HPDE6-E6E7 (cell line): ENCODE measurements at regions not wholly inside any gene's neighbourhood (a gene's known extent, or its start where the extent isn't known, plus 50 kb on each side); places are given as distances from the start of the nearest gene placed in this dataset.

ENCODE experiments used
- DNase-seq: peaks from one replicate; pipeline ENCODE4 v3.0.0; 2011; ENCODE audit warnings: missing footprints; ENCODE audit errors: extremely low spot score

DNA sequence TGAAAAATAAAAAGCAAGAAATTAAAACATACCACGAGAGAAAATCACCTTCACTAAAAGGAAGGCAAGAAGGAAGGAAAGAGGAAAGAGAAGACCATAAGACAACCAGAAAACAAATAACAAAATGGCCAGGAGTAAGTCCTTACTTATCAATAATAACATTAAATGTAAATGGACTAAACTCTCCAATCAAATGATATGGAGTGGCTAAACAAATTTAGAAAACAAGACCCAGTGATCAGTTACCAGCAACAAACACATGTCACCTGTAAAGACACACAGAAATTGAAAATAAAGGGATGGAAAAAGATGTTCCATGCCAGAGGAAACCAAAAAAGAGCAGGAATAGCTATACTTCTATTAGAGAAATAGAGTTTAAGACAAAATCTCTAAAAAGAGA is 85.0 kb upstream of the SLC38A4 start:
- DNase-seq = no peak

GRCh38 chr12:46914336-46914735 is 88.5 kb upstream of the SLC38A4 start:
- no peak for DNase-seq

- DNase-seq = no peak
Measured at GRCh38 chr12:46915082-46915481, 89.3 kb upstream of the SLC38A4 start.

DNA sequence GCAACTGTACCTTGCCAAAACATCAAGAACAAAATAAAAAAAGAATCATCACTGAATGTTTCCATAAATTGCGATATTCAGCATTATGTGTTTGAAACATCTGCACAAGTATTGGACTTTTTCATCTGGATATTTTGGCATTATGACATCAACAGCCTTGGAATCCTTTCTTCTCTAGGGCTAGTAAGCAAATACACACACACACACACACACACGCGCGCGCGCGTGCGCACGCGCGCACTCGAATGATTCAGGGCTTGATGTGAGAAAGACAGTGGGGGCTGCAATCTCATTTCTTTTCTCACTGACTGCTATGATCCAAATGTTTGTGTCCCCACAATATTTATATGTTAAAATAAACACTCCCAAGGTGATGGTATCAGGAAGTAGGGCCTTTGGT is 90.0 kb upstream of the SLC38A4 start:
- DNase-seq = no peak

- no peak for DNase-seq
Measured at GRCh38 chr12:46916796-46917419, 91.1 kb upstream of the SLC38A4 start.

DNA sequence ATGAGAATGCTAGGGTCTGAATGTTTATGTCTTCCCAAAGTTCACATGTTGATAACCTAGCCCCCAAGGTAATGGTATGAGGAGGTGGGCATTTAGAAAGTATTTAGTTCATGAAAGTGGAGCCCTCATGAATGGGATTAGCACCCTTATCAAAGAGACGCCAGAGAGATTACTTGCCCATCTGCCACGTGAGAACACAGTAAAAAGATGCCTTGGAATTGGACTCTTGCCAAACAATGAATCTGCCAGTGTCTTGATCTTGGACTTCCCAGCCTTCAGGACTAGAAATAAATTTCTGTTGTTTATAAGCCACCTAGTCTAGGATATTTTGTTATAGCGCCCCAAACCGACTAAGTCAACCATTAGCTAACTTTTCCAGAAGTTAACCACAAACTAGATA is 92.0 kb upstream of the SLC38A4 start:
- DNase-seq = no peak

GRCh38 chr12:46918631-46919030 is 92.8 kb upstream of the SLC38A4 start:
- no peak for DNase-seq

DNA sequence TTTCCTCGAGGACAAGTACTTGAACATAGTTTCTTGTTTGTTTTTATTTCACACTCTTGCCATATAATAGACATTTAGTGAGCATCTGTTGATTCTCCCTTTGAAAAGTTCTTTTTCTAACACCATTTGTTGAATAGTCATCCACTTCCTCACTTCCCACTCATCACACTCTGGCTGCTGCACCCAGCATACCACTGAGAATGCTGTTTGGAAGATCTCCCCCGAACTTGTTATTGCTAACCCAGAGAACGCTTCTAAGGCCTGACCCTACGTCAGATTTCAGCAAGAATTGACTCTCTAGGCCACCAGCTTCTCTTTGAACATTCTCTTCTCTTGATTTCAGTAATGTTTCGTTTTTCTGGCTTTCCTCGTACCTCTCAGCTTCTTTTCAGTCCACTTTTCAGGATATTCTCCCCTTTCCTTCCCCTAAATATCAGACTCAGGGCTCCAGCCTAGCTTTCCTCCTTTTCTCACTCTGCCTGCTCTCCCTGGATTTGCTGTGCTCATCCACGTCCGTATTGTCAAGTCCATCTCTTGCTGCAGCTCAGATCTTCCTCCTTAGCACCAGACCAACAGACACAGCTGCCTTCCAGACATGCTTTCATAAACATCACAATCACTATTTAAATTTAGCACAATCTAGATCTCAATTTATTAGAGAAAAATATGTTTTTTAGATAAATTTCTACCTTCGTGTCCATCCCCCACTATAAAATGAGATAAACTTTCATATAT is 94.0 kb upstream of the SLC38A4 start:
- no peak for DNase-seq

GRCh38 chr12:46920499-46920898 is 94.7 kb upstream of the SLC38A4 start:
- DNase-seq = no peak

DNA sequence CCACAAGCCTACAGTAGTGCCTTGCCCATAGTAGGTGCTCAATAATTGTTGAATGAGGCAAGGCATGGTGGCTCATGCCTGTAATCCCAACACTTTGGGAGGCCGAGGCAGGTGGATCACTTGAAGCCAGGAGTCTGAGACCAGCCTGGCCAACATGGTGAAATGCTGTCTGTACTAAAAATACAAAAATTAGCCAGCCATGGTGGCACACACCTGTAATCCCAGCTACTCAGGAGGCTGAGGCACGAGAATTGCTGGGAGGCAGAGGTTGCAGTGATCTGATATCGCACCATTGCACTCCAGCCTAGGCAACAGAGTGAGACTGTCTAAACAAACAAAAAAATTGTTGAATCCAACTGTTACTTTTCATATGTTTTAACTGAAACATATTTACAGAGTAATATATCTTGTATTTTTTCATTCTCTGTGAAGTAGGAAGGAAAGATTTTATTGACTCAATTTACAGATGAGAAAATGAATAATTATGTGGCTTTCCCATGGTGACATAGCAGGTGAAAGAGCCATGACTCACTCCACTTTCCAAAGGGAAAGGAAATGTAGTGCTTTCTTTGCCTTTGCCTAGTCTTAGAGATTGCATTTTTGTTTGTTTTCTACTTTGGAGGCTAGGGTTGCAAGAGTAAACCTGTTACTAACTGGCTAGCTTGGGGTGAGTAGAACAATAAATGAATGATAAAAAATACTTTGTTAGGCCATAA is 95.4 kb upstream of the SLC38A4 start:
- DNase-seq = peak; percentile 40

DNA sequence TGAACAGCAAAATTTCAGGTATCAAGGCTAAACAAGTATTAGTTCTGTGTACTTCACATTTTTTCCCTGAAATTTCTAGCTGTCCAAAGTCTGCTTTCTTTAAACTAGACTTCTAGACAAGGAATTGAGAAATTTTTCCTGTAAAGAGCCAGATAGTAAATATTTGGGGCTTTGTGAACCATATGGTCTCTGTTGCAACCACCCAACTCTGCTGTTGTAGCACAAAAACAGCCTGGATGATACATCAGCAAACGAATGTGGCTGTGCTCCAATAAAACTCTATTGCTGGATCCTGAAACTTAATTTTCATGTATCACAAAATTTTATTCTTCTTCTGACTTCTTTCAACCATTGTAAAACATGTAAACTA is 96.0 kb upstream of the SLC38A4 start:
- no peak for DNase-seq

GRCh38 chr12:46926526-46926925 is 100.7 kb upstream of the SLC38A4 start:
- DNase-seq = no peak

DNA sequence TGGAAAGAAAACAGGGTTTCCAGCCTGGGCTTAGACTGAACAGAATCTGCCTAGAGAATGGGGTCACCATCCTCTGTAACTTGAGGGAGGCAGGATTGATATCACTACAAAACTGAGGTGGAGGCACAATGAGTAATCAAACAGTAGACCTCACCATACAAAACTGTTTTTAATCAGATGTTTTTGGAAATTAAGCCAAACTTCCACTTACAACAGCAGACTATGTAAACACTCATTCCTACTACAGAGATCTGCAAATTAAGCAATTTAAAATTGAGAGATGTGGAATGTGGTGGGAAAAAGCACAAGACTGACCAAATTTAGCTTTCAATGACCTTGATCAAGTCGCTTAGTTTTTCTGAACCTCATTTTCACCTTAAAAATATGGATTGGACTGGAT is 104.3 kb upstream of the SLC38A4 start:
- no peak for DNase-seq

GRCh38 chr12:46933947-46934346 is 108.2 kb upstream of the SLC38A4 start:
- DNase-seq = peak; percentile 27

DNA sequence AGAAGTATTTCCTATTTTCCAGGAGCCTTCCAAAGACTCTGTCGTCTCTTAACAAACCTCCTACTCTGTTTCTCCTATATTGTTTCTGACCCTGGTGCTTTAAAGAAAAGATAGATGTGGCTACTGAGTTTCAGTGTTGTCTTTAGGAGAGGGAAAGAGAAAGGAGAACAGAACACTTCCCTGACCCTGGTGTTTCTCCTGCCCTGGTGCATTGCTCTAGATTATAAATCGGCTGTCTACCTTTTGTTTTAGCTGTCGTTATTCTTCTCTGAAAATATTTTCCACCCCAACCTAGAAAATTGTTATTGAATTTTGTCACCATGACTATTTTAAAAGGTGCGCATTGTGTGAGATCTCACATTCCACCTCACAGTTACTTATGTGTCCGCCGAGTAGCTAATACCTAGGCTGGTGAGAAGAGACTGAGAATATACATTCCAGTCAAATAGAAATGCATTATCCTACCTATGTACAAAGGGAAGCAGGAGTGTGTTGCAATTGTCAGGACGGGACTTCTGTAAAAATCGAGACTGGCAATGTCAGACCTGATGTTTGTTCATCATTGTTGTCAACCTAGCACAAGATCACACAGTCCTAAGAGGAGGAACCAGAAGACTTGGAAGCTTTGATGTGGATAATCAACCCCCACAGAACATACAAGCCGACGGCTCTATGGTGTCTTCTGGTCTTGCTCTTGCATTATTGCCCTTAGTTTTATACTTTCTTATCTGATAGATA is 108.7 kb upstream of the SLC38A4 start:
- DNase-seq = no peak

DNA sequence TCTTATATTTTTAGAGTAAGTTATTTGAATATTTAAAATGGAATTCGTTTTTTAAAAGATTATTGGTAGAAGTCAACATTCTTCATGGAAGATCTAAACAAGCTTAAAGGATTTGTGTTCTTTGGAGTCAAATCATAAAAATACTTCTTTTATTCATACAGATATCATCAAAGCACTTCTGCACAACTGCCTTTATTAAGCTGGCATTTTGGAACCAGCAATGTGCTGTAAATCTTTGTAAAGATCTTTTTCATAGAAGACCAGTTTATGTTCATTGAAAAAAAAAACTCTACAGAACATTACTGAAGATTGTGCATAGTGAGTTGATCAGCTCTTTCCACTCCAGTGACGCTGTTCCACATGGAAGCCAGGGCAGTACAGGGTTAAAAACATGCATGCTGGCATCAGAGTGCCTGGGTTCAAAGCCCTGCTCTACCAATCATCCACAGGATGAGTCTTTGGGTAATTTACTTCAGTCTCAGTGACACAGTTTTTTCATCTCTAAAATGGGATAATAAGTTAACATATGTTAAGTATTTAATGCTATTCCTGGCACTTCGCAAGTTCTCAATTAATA is 109.6 kb upstream of the SLC38A4 start:
- no peak for DNase-seq

DNA sequence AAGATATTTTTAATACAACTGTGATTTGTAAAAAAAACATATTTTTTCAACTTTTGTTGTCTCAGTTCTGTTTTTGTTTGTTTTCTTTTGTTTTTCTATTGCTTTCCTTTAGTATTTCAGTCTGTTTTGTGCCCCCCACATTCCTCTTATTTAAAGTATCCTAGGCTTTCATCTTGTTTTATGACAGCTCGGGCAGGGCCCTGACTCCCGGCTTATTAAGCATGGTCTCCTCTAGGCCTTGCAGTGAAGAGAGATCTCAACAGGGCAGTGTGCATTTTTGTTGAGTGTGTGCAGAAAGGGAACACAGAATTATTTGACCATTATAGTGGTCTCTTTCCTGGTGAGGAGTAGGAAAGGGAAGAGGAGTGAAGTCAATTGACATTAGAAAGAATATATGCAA is 110.2 kb upstream of the SLC38A4 start:
- no peak for DNase-seq

- DNase-seq = no peak
Measured at GRCh38 chr12:46938071-46938678, 112.4 kb upstream of the SLC38A4 start.

GRCh38 chr12:46941981-46942380 is 116.2 kb upstream of the SLC38A4 start:
- no peak for DNase-seq

- DNase-seq = peak; percentile 41
Measured at GRCh38 chr12:46942579-46942978, 116.8 kb upstream of the SLC38A4 start.

DNA sequence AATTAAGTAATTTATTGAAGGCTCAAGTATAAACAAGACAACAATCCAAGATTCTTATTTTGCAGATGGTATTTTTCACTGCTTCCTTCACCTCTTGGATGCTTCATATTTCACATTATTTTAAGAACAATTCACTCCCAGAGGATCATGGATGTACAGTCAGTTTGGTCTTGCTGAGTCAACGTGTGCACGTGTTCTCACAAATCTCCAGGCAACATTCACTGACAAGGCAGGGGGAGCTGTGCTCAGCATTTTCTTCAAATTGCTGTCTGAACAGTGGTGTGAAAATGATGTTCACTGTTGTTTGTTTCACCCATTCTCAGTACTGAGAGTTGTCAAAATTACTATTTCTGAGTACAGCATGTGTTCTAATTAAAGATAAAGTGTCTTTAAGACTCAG is 118.3 kb upstream of the SLC38A4 start:
- peak; percentile 58 for DNase-seq

DNA sequence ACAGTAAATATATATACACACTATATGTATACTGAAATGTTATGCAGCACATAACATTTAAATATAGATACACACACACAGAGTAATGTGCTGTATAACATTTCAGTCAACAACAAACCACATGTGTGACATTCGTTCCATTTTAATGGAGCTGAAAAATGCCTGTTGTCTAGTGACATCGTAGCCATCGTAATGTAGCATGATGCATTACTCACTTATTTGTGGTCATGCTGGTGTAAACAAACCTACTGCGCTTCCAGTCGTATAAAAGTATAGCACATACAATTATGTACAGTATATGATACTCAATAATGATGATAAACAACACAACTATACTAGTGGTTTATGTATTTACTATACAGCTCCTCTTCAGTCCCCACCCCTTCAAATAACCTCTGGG is 119.0 kb upstream of the SLC38A4 start:
- DNase-seq = no peak
